ENCODE measurements at regions not wholly inside any gene's neighbourhood (a gene's known extent, or its start where the extent isn't known, plus 50 kb on each side); places are given as distances from the start of the nearest gene placed in this dataset.

DNA sequence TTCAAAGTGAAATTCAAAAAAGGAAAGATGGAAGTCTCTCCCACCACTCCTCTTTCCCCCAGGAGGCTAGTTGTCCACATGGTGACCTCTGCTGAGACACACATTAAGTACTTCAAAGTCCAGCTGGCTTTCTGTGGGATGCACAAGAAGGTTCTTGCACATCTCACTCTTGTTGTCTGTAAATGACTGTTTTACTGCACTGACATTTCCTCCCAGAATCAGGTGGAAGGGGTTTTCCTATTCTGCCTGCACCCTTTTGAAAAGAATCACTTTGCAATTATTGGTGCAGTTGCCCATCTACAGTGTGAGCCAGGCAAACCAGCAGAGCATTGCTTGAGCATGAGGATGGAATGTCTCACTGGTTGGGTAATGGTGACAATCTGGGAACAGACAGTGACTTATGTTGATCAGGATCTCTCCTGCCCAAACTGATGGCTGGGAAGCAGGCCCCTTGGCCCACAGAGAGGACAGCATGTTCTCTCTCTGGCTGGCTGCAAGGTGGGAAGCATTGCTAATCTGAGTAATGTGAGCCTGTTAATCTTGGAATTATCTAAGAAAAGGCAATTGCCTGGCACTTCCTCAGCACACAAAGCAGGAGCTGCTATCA is 347.7 kb upstream of the SATB1 start:
- no peak for DNase-seq (ENCODE audit: low read depth)
- H3K4me3 ChIP-seq (ENCODE audit: control insufficient read depth, low read depth, low read length): no peak overlapping the region
- TF ChIP-seq, protein P1, sequence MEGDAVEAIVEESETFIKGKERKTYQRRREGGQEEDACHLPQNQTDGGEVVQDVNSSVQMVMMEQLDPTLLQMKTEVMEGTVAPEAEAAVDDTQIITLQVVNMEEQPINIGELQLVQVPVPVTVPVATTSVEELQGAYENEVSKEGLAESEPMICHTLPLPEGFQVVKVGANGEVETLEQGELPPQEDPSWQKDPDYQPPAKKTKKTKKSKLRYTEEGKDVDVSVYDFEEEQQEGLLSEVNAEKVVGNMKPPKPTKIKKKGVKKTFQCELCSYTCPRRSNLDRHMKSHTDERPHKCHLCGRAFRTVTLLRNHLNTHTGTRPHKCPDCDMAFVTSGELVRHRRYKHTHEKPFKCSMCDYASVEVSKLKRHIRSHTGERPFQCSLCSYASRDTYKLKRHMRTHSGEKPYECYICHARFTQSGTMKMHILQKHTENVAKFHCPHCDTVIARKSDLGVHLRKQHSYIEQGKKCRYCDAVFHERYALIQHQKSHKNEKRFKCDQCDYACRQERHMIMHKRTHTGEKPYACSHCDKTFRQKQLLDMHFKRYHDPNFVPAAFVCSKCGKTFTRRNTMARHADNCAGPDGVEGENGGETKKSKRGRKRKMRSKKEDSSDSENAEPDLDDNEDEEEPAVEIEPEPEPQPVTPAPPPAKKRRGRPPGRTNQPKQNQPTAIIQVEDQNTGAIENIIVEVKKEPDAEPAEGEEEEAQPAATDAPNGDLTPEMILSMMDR (conservative IDR thresholded peaks at IDR 0.05; ENCODE audit: control insufficient read depth, insufficient read depth, low read depth, low read length): no peak

DNA sequence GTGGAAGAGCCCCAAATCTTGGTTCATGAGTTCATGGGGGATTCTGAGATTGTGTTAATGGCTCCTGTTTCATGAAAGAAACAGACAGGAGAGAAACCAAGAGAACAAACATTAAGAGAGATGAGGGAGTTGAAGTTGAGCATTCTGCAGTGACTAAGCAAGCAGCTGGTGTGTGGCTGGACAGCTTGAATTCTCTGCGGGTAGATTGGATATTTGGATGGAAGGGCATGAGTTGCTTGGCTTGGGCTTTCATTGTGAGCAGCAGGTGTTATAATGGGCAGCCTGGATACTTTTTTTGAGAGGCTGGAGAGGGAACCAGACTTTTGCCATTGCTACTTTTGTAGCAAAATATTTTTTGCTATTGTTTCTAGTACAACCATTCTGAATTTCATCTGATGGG is 346.8 kb upstream of the SATB1 start:
- TF ChIP-seq, protein P1 (conservative IDR thresholded peaks at IDR 0.05; ENCODE audit: control insufficient read depth, insufficient read depth, low read depth, low read length): no peak
- no peak overlapping the region for H3K4me3 ChIP-seq (ENCODE audit: control insufficient read depth, low read depth, low read length)
- no peak for DNase-seq (ENCODE audit: low read depth)

DNA sequence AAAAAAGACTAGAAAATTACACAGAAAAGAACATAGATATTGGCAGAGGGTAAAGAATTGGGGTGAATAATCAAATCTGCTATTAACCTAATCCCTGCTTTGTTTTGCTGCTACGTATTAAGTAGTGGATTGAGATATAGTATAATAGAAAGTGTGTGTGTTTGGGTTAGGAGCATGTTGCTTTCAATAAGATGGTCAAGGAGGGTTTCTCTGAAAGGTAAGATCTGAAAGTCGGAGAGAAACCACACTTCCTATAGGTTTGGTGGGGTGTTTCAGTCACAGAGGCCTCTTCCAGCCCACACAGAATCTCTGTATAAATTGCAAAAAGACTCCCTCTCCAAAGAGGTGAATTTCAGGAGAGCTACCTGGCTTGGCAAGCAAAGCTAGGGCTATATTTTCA is 345.7 kb upstream of the SATB1 start:
- TF ChIP-seq, protein P1 (conservative IDR thresholded peaks at IDR 0.05; ENCODE audit: control insufficient read depth, insufficient read depth, low read depth, low read length): no peak
- H3K4me3 ChIP-seq (ENCODE audit: control insufficient read depth, low read depth, low read length): no peak overlapping the region
- DNase-seq (ENCODE audit: low read depth): no peak

DNA sequence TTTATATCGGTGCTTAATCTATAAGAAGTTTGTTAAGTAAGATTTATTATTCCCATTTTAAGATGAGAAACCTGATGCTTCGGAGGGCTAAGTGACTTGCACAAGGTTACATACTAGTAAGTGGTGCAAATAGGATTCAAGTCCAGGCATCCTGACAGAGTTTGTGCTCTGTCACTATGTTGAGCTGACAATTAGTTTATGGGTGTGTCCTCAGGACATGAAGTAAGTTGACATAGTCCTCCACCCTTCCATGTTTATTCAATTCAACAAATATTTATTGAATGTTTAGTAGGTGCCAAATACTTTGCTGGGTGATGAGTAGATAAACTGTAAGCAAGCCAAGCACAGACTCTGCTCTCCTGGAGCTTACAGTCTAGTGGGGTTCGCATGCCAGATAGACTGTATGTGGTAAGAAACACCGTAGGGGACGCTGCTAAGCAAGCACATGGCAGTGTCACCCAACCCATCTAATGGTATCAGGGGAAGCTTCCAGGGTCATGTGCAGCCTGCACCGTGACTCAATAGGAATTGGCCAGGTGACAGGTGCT is 342.7 kb upstream of the SATB1 start:
- H3K4me3 ChIP-seq (ENCODE audit: control insufficient read depth, low read depth, low read length): no peak overlapping the region
- DNase-seq (ENCODE audit: low read depth): no peak
- TF ChIP-seq, protein P1 (conservative IDR thresholded peaks at IDR 0.05; ENCODE audit: control insufficient read depth, insufficient read depth, low read depth, low read length): no peak

DNA sequence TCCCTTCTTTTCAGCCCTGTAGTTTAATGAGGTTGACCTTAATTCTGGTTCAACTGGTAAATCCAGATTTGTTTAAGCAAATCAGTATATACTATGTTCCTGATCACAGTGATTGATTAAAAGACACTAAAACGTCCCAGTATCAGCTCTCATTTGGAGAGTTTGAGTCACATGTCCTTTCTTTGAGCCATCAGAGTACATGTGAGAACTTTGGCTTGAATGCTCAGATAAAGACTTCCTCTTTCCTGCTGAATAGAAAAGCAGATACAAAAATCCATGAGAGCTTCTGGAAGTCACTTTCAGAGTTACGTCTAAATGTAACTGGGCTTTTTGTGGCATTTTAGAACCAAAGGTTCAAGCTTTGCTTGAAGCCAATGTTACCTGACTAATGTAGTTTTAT is 341.8 kb upstream of the SATB1 start:
- no peak for DNase-seq (ENCODE audit: low read depth)
- TF ChIP-seq, protein P1 (conservative IDR thresholded peaks at IDR 0.05; ENCODE audit: control insufficient read depth, insufficient read depth, low read depth, low read length): no peak
- H3K4me3 ChIP-seq (ENCODE audit: control insufficient read depth, low read depth, low read length): no peak overlapping the region

DNA sequence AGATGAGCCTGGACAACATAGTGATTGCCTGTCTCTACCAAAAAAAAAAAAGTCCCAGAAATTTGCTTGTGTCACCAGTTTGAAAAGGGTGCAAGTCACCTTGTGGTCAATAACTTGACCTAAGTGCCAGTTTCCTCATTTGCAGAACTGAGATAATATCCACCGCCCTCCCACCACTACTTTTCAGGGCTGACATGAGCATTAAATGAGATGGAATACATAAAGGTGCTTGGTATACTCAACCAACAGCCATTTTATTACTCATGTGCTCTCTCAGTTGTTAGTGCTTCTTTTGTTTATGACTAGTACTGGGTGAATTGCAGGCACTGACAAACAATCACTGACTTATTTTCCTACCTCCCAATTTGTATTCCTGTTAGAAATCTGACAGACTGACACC is 340.5 kb upstream of the SATB1 start:
- TF ChIP-seq, protein P1 (conservative IDR thresholded peaks at IDR 0.05; ENCODE audit: control insufficient read depth, insufficient read depth, low read depth, low read length): no peak

More for the DNA sequence above, 340.5 kb upstream of the SATB1 start:
- no peak for DNase-seq (ENCODE audit: low read depth)
- H3K4me3 ChIP-seq (ENCODE audit: control insufficient read depth, low read depth, low read length): no peak overlapping the region
